A549 (cell line): ENCODE measurements at regions not wholly inside any gene's neighbourhood (a gene's known extent, or its start where the extent isn't known, plus 50 kb on each side); places are given as distances from the start of the nearest gene placed in this dataset.

Experiments
- CBX8 ChIP-seq: fragments of 200-600 bp; sonication (generic); IDR thresholded peaks from 2 replicates; pipeline ENCODE4 v1.6.1; 2016
- EP300 ChIP-seq, 2 experiments: fragments of >200 bp; sonication (Bioruptor Twin); formaldehyde crosslinking; IDR thresholded peaks; 2 replicates in 1 of 2; 3 replicates in 1 of 2; pipeline ENCODE4 v1.6.1; 2016 to 2017
- FOXS1 ChIP-seq: fragments of 250-450 bp; sonication (Bioruptor Pico); IDR thresholded peaks from 2 replicates; pipeline ENCODE4 v1.5.0; 2020; ENCODE audit warnings: mild to moderate bottlenecking, moderate library complexity
- KDM1A ChIP-seq: fragments of 200-600 bp; sonication (generic); IDR thresholded peaks from 2 replicates; pipeline ENCODE4 v1.6.1; 2016; ENCODE audit warnings: low read depth, mild to moderate bottlenecking
- PHF8 ChIP-seq: fragments of 200-600 bp; sonication (generic); IDR thresholded peaks from 2 replicates; pipeline ENCODE4 v1.6.1; 2016; ENCODE audit warnings: low read depth, mild to moderate bottlenecking, antibody characterized with exemption, moderate library complexity, borderline replicate concordance
- POLR2A ChIP-seq: IDR thresholded peaks from 2 replicates; pipeline ENCODE4 v1.6.1; 2012; ENCODE audit warnings: mild to moderate bottlenecking, low read length
- POLR2AphosphoS2 ChIP-seq: conservative IDR thresholded peaks from 2 replicates; pipeline ENCODE4 v1.6.1; 2012; ENCODE audit warnings: low read length, improper control_type of control experiment, inconsistent platforms
- RAD21 ChIP-seq, 2 experiments: fragments of >200 bp in 1 of 2; sonication (Bioruptor Twin) in 1 of 2; formaldehyde crosslinking in 1 of 2; IDR thresholded peaks in 1 of 2; conservative IDR thresholded peaks in 1 of 2; 2 replicates in 1 of 2; 3 replicates in 1 of 2; pipeline ENCODE4 v1.6.1; 2012 to 2018; ENCODE audit warnings: inconsistent platforms in 1 of 2
- RCOR1 ChIP-seq: fragments of 150-350 bp; IDR thresholded peaks from 2 replicates; pipeline ENCODE4 v1.6.1; 2014; ENCODE audit warnings: antibody characterized with exemption, low read length, low read depth
- SMC3 ChIP-seq: fragments of >200 bp; sonication (Bioruptor Twin); formaldehyde crosslinking; IDR thresholded peaks from 3 replicates; pipeline ENCODE4 v1.6.1; 2018; ENCODE audit warnings: inconsistent platforms
- SREBF2 ChIP-seq: fragments of 450-650 bp; IDR thresholded peaks from 2 replicates; pipeline ENCODE4 v1.6.1; 2014; ENCODE audit warnings: mild to moderate bottlenecking, moderate library complexity
- TF ChIP-seq, protein P1 (sequence below): fragments of >200 bp; sonication (Bioruptor Twin); formaldehyde crosslinking; IDR thresholded peaks from 3 replicates; pipeline ENCODE4 v1.5.1; 2016

DNA sequence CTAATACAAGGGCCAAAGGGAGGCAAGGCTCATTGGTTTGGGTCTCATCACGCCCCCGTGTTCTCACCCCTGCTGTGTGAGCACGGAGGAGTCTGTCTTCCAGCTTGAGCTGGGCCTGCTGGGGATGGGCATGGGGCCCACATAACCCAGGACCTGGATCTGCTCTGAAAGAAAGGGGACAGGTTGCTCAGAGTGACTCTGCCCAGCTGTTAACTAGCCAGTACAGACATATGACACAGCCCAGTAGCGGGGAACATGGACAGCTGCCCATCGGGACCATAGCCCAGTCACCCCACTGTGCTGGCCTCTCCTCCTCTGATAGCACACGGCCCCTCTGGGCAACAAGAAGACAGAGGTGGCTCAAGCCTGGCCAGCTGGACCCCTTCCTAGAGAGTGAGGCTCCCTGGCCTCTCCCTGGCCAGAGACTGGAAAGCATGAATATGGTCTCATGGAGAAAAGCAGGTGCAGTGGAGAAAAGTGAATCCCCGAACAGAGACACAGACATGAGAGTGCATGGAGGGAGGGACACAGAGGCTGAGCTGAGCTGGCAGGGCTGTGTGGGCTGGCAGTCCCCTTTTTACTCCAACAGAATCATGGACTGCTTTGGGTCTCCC lies 973.9 kb downstream of the BRD1 start:
- TF ChIP-seq FOXS1 (CRISPR knock-in tag) (no peak), KDM1A (no peak), POLR2A (no peak), RAD21 (conservative IDR thresholded peaks at IDR 0.05 in 1 of 2, IDR thresholded peaks at IDR 0.05 in 1 of 2) (no peak), POLR2AphosphoS2 (no peak), PHF8 (no peak), EP300 (IDR thresholded peaks at IDR 0.05) (no peak), SMC3 (no peak), RCOR1 (no peak), SREBF2 (no peak), CBX8 (no peak)
- TF ChIP-seq, protein P1, sequence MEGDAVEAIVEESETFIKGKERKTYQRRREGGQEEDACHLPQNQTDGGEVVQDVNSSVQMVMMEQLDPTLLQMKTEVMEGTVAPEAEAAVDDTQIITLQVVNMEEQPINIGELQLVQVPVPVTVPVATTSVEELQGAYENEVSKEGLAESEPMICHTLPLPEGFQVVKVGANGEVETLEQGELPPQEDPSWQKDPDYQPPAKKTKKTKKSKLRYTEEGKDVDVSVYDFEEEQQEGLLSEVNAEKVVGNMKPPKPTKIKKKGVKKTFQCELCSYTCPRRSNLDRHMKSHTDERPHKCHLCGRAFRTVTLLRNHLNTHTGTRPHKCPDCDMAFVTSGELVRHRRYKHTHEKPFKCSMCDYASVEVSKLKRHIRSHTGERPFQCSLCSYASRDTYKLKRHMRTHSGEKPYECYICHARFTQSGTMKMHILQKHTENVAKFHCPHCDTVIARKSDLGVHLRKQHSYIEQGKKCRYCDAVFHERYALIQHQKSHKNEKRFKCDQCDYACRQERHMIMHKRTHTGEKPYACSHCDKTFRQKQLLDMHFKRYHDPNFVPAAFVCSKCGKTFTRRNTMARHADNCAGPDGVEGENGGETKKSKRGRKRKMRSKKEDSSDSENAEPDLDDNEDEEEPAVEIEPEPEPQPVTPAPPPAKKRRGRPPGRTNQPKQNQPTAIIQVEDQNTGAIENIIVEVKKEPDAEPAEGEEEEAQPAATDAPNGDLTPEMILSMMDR, result no peak
